ENCODE measurements at regions not wholly inside any gene's neighbourhood (a gene's known extent, or its start where the extent isn't known, plus 50 kb on each side); places are given as distances from the start of the nearest gene placed in this dataset.

- TF ChIP-seq CTCF (IDR thresholded peaks at IDR 0.05) (no peak), POLR2A (IDR thresholded peaks at IDR 0.05) (no peak)
Observed at GRCh38 chr1:4965346-4966075, 311.1 kb downstream of the AJAP1 start.

Data from lower leg skin (tissue), 3 donors.